DLD1 (cell line): ENCODE measurements at regions not wholly inside any gene's neighbourhood (a gene's known extent, or its start where the extent isn't known, plus 50 kb on each side); places are given as distances from the start of the nearest gene placed in this dataset.

Experiments used
- in situ Hi-C: cut with HindIII; loops from 2 replicates; pipeline ENCODE4 v1.10.0; 2017; ENCODE audit warnings: low sequenced_read_pairs

GRCh38 chr11:15716550-15716949 lies 601.8 kb downstream of the INSC start:
- in situ Hi-C loops = no loop called here

- in situ Hi-C loops = no loop called here
Measured at GRCh38 chr11:15720460-15720859, 605.7 kb downstream of the INSC start.

GRCh38 chr11:15723966-15724365 lies 609.2 kb downstream of the INSC start:
- in situ Hi-C loops = no loop called here

GRCh38 chr11:15724601-15725000 lies 609.9 kb downstream of the INSC start:
- in situ Hi-C loops = no loop called here

- in situ Hi-C loops = no loop called here
Measured at GRCh38 chr11:15725246-15725645, 610.5 kb downstream of the INSC start.

- in situ Hi-C loops = no loop called here
Measured at GRCh38 chr11:15726221-15726746, 611.6 kb downstream of the INSC start.

GRCh38 chr11:15726893-15727519 lies 612.3 kb downstream of the INSC start:
- in situ Hi-C loops = no loop called here

GRCh38 chr11:15727520-15727914 lies 612.8 kb downstream of the INSC start:
- in situ Hi-C loops = no loop called here

- in situ Hi-C loops = no loop called here
Measured at GRCh38 chr11:15728207-15728606, 613.5 kb downstream of the INSC start.

GRCh38 chr11:15730263-15730994 lies 615.7 kb downstream of the INSC start:
- in situ Hi-C loops = no loop called here

GRCh38 chr11:15730995-15731385 lies 616.3 kb downstream of the INSC start:
- in situ Hi-C loops = no loop called here

- in situ Hi-C loops = no loop called here
Measured at GRCh38 chr11:15735706-15736105, 620.6 kb downstream of the SOX6 start.

- in situ Hi-C loops = no loop called here
Measured at GRCh38 chr11:15737320-15737719, 619.0 kb downstream of the SOX6 start.

GRCh38 chr11:15738931-15739330 lies 617.4 kb downstream of the SOX6 start:
- in situ Hi-C loops = no loop called here

- in situ Hi-C loops = no loop called here
Measured at GRCh38 chr11:15742626-15743519, 613.5 kb downstream of the SOX6 start.

GRCh38 chr11:15744693-15745092 lies 611.7 kb downstream of the SOX6 start:
- in situ Hi-C loops = no loop called here

- in situ Hi-C loops = no loop called here
Measured at GRCh38 chr11:15745266-15745665, 611.1 kb downstream of the SOX6 start.

GRCh38 chr11:15747671-15748070 lies 608.7 kb downstream of the SOX6 start:
- in situ Hi-C loops = no loop called here

GRCh38 chr11:15748132-15748531 lies 608.2 kb downstream of the SOX6 start:
- in situ Hi-C loops = no loop called here

GRCh38 chr11:15748741-15749140 lies 607.6 kb downstream of the SOX6 start:
- in situ Hi-C loops = no loop called here

- in situ Hi-C loops = no loop called here
Measured at GRCh38 chr11:15750535-15751308, 605.6 kb downstream of the SOX6 start.
